COLO668 (cell line): ENCODE measurements at regions not wholly inside any gene's neighbourhood (a gene's known extent, or its start where the extent isn't known, plus 50 kb on each side); places are given as distances from the start of the nearest gene placed in this dataset.
A peak's percentile ranks its signal among the peaks of the same experiment; 100 is the strongest.

Experiments used
- DNase-seq: peaks from one replicate; lab custom pipeline; 2025; ENCODE audit not compliant: unreplicated experiment; lab: John Stamatoyannopoulos, UW

DNA sequence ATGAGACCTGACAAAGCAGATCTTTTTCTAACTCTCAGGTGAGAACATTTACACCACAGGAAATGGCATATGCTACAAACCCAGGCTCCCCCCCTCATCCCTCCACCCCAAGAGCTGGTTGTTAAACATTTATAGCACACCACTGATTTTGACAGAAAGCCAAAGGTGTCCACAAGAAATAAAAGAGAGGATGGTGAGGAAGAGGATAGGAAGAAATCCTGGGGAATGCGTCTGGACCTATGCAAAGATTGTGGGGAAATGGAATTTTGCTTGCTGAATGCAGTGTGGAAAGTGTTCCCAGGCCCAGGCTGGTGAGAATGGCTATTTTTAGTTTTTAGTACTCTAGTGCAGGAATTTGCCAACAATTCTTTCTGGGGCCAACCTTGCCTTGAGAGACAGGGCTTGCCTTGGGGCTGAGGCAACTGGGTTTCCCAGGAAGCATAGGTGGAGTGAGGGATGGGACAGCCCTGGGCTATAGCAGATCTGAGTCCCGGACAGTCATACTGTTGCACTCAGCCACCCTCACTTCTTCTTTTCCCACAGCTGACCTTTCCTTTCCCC, 163.9 kb downstream of the ADAMTS15 start:
- DNase-seq = no peak

DNA sequence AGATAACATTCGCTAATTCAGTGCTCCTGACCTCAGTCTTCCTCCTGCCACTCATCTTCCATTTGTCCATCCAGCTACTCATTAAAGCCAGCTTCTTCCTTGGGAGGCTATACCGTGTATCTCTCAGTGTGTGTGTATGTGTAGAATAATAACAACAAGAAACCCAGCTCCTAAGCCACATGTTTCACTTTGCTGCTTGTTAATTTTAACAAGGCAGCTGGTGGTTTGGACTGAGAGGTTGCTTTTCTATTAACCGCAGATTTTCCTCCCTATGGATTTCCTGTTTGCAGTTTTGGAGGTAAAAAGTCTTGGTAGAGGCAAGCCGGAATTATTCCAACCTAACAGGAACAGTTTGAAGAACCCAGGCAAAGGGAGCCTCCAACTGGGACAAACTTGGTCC, 165.0 kb downstream of the ADAMTS15 start:
- DNase-seq = no peak

DNA sequence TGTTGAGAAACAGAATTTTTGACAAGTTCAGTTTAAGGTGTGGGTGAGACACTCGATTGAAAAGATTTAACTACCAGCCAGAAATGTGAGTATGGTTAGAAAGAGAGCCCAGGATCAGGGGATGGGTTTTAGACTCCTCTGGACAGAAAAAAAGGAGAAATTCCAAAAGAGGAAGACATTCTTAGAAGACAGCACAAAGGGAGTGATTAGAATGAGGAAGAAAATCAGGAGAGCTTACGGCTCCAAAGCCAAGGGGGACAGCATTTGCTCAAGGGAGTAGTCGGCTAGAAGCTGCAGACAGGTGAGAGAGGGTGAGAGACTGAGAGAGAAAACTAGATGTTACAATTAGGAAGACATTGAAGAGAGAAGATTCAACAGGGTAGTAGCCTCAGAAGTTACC, 166.1 kb downstream of the ADAMTS15 start:
- no peak for DNase-seq

DNA sequence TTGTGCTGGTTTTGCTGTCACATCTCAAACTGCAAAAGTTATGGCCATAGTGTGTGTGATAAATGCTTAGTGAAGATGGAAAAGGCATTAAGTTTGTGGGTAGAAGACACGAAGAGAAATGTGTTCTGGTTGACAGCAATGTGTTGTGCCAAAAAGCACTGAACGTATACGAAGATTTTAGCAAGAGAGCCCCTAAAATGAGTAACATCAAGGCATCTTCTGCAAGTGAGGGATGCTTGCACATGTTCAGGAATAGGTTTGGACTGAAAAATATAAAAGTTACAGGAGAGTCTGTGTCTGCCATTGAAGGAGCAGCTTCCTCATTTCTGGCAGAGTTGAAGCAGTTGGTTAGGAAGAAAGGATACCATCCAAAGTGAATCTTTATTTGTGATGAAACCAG, 167.1 kb downstream of the ADAMTS15 start:
- DNase-seq = no peak

DNA sequence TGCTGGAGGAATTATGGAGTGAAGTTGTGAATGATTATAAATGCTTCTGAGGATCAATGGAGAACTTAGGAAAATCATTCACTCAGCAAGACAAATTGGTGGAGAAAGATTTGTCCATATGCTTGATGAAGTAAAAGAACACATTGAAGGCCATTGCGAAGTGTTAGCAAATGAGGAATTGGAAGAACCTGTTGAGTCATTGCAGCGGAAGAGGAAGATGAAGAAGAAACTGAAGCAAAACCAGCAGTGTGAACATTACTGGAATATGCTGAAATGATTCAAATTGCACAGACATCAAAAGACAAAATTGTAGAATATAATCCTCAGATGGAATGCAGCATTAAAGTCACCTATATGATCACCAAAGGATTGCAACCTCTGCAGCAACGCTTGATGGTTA, 168.1 kb downstream of the ADAMTS15 start:
- DNase-seq = no peak

DNA sequence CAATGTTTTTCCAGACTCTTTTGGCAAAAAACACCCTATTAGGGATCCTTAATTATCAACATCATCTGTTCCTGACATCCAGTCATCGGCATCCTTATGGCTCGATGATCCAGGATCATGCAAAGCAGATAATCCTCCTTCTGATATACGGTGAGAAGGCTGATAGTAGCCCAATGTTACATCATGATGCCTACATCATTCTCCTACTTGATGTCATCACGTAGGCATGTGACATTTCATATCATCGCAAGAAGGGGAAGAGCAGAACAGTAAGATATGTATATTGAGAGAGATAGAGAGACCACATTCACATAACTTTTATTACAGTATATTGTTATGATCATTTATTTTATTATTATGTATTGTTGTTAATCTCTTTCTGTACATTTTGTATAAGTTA, 168.6 kb downstream of the ADAMTS15 start:
- no peak for DNase-seq

DNA sequence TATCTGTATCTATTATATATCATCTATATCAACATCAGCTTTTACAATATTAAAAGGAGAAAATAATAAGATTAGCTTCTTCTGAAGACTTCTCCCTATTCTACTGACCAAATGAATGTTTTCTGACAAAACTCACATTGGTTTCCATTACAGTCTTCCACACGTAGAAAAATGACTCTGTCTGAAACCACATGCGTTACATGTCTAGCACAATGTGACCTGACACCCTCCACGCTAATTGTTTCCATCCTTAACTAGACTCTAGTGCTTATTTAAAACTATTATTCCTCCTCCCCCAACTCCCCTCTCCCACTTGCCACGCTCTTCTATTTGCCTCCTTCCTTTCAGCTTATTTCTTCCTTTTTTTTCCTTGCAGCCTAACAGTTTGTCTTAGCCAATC, 172.1 kb downstream of the ADAMTS15 start:
- no peak for DNase-seq

DNA sequence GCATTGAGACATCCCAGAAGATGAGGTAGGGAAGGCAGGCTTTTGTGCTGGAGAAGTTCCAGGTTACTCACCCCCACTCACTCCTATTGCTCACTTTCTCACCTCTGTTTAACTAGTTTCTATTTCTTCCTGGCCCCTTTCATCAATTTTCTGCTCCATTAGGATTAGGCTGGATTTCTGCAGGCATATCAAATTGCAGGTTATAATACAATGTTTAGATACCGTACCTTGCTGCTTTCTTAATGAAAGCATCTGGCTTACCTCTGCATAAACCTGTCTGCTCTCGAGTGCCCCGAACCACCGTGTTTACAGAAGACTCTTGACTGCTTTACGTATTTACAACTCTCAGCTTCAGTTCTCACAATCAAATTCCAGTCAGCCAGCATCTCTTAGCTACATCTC, 173.7 kb downstream of the ADAMTS15 start:
- DNase-seq = peak; percentile 36

DNA sequence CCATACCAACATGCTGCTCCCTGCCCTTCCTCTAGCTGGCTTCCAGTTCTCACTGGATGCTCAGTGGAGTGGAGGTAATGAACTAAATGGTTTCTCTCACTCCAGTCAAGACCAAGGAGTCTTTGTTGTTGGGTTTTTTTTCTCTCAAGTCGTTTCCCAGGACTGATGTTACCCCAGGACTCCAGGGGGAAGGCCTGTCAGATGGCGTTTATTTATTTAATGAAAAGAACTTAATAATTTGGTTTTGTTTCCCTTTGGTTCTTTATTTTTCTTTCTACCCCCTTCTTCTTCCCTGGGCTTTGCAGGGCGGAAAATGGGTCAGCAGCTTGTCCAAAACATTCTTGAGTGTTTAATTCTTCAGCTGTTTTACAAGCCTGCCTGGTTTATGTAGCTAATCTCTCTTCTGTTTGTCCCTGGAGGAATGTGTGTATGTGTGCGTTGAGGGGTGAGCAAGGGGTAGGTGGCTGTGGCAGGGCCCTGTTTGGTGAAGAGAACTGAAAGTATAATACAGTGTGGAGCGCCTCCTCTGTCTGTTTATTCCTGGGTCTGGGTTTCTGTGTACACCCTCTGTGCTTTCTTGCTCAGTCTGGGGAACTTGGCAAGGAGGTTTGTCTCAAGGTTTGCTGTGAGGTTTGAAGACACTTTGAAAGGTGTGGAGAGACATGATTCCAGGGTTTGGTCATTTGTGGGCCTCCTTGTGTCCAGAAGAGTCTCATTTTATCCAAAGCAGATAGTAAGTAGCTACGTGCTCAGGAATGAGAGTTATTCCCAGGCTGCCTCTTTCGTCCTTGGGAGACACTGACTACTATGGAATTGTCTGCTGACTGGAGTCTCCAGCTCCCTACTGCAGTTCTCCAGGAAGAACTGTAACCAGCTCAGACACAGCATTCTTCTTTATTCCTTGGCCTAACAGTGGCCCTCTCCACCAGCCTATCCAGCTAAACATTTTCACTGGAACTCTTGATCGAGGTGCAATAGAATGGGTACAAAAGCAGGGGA, 175.5 kb downstream of the ADAMTS15 start:
- no peak for DNase-seq

DNA sequence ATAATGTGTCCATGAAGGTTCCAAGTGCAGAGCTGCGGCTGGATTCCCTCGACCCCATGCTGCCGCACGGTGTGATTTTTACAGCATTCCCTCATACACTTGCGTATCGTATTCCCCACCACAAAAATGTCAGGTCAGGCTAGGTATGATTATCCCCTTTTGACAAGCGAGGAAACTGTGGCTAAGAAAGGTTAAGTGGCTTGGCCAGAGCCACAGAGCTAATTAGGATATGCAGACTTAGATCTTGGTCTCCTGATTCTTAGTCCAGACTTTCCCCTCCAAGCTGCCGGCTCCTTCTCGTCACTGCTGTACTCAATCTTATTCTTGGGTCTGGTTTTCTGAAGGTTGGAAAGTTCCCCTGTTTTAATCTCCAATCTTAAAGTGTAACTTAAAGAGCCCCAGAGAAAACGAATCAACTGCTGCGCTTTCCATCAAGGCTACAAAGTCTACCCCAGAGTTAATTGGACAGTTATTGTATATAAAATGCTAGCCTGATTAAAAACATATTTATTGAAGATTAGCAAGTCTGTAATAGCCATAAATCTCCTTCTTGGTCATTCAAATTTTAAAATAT, 176.6 kb downstream of the ADAMTS15 start:
- no peak for DNase-seq

DNA sequence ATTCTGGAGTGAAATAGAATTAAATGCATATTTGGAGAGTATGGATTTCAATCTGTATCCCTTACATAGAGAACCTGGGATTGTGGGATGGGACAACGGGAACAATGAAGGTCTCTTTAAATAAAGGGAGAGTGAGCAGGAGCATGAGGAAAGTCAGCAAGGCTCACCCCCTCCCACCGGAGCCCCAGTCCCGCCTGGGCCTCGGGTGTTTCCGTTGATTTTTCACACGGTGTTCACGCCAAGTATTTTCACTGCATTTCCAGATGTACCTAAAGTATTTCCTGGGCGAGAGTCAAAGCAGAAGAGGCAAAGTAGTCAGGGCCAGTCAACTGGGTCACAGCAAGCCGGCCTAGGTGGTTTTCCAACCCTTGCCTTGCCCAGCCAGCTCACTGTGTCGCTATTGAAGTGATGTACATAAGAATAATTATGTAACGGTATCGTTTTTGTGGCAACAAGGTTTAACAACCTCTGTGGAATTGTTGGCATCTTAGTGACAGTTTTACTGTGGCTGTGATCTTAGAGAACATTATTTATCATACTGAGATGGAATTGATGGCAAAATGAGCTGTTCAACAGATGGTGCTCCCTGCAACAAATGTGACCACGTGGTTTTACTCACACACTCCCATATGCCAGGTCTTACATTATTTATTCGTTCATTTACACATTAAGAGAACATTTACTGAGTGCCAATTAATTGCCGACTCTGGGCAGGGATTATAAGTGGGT, 177.3 kb downstream of the ADAMTS15 start:
- DNase-seq = no peak

DNA sequence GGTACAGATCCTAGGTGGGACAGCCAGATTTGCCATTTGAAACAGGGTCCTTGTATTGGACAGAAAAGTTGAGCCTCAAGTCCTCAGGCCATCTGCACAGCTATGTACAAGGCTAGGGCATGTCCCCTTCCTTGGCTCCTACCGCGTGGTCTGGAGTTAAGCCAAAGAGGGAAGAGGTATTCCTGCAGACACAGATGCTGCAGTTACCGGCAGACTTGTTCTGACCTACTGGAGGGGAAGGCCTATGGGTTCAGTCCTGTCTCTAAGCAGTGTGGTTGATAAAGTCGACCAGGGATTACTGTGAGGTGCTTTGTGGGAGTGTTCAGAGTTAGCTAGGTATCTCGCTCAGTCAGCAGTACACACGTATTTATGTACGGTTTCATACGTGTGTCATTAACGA, 180.6 kb downstream of the ADAMTS15 start:
- DNase-seq = no peak

DNA sequence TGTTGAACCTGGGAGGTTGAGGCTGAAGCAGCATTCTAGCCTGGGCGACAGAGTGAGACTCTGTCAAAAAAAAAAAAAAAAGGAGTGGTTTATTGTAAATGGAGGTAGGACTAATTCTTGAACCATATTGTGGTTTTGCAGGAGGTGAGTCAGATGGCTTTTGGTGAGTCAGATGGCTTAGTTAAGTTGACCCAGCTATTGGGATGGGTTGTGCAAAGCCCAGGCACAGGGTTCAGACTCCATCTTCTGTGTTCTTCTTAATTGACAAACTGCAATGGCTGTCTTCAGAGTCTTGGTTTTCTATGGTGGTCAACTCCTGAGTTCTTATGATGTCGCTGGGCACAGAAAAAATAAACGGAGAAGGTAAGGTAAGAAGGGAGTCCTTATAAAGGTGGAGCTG, 182.7 kb downstream of the ADAMTS15 start:
- DNase-seq = no peak

DNA sequence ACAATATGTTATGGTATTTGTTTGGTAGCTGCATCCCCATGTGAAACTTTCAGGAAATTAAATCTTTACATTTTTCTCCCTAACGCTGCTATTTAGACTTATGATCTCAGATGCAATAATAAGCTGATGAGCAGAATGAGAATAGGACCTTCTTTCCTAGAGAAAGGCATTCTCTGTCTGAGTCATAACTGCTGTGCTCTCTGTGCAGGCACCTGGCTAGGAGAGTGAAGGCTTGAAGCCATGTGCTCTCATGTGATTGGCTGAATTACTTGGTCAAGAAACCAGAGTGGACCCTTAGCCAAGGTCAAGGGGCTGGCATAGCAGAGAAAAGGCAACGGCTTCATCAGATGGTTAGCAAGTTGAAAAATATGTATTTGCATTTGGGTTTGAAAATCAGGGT, 185.0 kb downstream of the ADAMTS15 start:
- DNase-seq = no peak

DNA sequence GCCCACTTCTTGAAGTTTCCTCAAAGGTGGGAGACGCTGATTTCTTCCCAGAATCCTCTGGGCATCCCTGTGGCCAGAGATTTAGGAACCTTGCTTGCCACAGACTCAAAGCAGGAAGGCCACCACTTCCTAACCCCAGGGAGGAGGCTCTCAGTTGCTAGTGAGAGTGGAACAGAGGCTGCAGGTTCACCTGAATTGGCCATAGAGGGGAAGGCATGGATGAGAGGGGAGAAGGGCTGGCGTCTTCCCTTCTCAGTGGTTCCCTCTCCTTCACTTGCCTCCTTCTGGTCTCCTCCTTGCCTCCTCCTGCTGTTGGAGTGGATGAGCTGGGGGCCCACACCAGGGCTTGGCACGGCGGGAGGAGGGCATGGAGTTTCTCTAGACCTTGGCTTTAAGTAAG, 185.7 kb downstream of the ADAMTS15 start:
- no peak for DNase-seq

DNA sequence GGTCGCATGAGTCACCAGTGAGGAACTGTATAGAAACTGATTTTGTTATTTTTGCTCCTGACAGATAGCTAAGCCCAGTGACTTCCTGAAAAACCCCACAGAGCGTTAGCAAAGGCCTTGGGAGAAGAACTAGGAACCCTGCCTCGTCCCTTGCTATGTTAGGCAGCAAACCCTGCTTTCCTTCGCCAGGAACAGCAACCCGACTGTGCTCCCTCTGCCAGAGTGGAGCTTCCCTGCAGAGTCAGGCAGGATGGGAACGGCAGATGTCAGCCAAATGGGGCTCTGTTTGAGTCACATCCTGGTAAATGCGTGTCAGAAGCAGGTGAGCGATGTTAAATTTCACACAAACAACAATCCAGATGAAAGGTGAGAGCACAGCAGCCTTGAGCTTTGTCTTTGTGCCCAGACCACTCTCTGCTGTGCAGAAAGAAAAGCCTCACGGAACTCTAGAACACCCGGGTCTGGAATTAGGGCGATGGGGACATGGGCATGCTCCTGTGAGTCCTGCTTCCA, 186.6 kb downstream of the ADAMTS15 start:
- peak; percentile 79 for DNase-seq

DNA sequence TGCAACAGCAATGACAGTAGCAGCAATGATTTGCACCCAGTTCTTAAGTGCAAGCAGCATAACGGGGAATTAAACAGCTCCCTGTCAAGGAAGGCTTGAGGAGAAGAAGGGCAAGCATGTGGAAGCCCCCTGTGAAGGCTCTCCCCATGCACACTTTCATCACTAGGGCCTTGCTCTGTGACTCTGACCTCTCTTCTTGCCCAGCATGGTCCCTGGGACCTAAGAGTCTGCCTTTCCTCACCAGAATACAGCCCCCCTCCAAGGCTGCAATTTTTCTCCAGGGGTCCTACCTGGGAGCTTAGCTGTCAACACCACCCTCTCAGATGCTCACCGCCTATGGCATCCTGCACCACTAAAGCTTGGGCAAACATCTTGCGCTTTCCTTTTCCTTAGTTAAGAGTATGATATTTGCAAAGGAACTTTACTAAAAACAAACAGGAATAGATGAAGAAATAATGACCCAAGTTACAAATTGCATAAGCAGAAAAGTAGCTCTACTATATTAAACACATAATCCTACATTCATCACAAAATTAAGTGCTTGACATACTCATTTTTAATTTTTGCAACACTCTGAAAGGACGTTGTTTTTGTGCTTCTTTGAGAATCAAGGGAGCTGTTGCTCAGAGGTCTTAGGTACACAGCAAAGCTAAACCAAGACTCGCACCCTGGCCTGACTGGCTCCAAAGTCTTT, 187.6 kb downstream of the ADAMTS15 start:
- DNase-seq = no peak

DNA sequence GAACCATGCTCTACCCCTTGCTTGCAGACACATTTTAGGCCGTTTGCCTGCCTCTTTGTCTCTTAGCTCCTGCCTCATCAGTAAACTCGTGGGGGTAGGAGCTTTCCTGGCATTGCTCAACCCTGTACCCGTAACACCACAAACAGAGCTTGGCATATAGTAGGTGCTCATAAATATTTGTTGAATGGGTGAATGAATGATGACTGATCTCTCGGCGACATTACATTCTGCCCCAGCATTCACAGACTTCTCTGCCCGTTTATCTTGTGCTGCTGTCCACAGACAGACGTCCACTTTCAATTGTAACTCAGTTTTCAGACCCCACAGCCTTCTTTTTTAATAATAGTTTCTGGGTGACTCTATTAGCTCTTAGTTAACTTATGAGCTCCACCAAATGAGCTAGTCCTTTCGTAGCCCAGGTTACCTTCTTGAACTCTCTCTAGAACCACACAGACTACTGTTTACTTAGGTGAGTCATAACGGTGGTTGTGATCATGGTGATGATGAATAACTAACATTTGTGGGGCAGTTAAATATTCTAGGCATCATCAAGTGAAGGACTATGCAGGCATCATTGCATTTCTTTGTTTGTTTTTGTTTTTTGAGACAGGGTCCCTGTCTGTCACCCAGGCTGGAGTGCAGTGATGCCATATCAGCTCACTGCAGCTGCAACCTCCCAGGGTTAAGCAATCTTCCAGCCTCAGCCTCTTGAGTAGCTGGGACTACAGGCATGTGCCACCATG, 188.4 kb downstream of the ADAMTS15 start:
- DNase-seq = peak; percentile 71

DNA sequence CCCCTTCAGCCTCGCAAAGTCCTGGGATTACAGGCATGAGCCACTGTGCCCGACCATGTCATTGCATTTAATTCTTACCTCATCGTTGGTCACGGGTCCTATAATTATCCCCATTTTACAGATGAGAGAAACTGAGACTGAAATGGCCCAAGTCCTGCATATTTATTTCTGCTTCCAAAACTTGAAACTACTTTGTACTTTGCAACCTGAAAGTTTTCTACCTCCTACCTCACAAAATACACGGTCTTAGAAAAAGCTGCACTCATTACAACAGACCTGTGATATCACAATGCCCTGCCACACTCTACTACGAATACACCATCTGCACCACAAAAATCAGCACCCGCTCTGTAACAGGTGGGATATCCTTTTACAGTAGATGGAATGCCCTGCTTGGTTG, 189.1 kb downstream of the ADAMTS15 start:
- DNase-seq = no peak

DNA sequence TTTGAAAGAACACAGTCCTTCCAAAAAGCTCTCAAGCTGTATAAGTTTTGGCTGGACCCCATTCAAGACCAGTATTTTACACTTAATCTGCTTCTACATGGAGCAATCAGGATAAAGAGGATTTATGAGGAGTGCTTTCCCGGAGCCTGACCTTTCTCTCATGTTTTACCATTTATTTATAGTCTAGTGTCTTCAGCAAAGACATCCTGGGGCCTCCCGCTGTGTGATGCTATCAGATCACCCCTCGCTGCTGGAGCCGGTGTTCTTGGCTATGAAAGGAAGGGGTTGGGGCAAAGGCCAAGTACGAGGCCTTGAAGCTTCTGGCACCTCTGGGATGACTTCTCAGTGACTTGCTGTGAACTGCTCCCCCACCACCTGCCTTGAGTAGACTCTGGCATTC, 189.6 kb downstream of the ADAMTS15 start:
- no peak for DNase-seq
